A673 (cell line): ENCODE measurements at regions not wholly inside any gene's neighbourhood (a gene's known extent, or its start where the extent isn't known, plus 50 kb on each side); places are given as distances from the start of the nearest gene placed in this dataset.
"Not testable (repeated sequence)": the region's sequence is repeated elsewhere in the genome, so short reads cannot be mapped to it uniquely, and the experiment has no call there.

Experiments
- BruUV-seq: library from RNA; stranded (reverse); fragments of 400-500 nt; replicated peaks from 2 replicates; lab custom pipeline; 2021; lab: Mats Ljungman, UMichigan
- CTCF ChIA-PET: fragments of 300-600 bp; sonication (Branson Sonifier 250); formaldehyde crosslinking; loops from one replicate; lab custom pipeline; 2022; ENCODE audit warnings: antibody characterized with exemption; lab: Charles Lee
- POLR2A ChIA-PET: fragments of 300-600 bp; sonication (Branson Sonifier 250); formaldehyde crosslinking; loops from one replicate; lab custom pipeline; 2022; ENCODE audit warnings: antibody characterized with exemption; ENCODE audit not compliant: low non-redundant PET; lab: Charles Lee
- DNase-seq: peaks from one replicate; pipeline ENCODE4 v3.0.0-alpha.2; 2015; ENCODE audit warnings: low spot score
- H3K27ac ChIP-seq: fragments of 200-600 bp; sonication (generic); 2 replicates; pipeline ENCODE4 v1.5.1; 2016; ENCODE audit warnings: mixed run types, low read depth, mild to moderate bottlenecking, mixed read lengths, antibody characterized with exemption, low read length; ENCODE audit not compliant: poor library complexity, severe bottlenecking
- H3K27me3 ChIP-seq: fragments of 200-600 bp; sonication (generic); replicated peaks from 2 replicates; pipeline ENCODE4 v1.6.1; 2017; ENCODE audit warnings: mixed run types, low read depth, mild to moderate bottlenecking, mixed read lengths, antibody characterized with exemption, low read length; ENCODE audit not compliant: insufficient read depth, poor library complexity
- H3K36me3 ChIP-seq: fragments of 200-600 bp; sonication (generic); 2 replicates; pipeline ENCODE4 v1.6.1; 2016; ENCODE audit warnings: mixed run types, mild to moderate bottlenecking, mixed read lengths, antibody characterized with exemption, low read length; ENCODE audit not compliant: insufficient read depth, poor library complexity, severe bottlenecking
- H3K4me1 ChIP-seq: fragments of 200-600 bp; sonication (generic); 2 replicates; pipeline ENCODE4 v1.6.1; 2017; ENCODE audit warnings: mixed run types, mild to moderate bottlenecking, mixed read lengths, antibody characterized with exemption, low read length; ENCODE audit not compliant: insufficient read depth, poor library complexity, severe bottlenecking
- H3K4me3 ChIP-seq: fragments of 200-600 bp; sonication (generic); 2 replicates; pipeline ENCODE4 v1.5.1; 2016; ENCODE audit warnings: low read depth, mixed run types, mild to moderate bottlenecking, mixed read lengths, low read length; ENCODE audit not compliant: poor library complexity, severe bottlenecking
- H3K9me3 ChIP-seq: fragments of 200-600 bp; sonication (generic); 2 replicates; pipeline ENCODE4 v1.6.1; 2016; ENCODE audit warnings: mixed run types, low read depth, mild to moderate bottlenecking, mixed read lengths, antibody characterized with exemption, low read length; ENCODE audit not compliant: poor library complexity, severe bottlenecking
- EZH2 ChIP-seq: fragments of 200-600 bp; sonication (generic); IDR thresholded peaks from 2 replicates; pipeline ENCODE4 v1.6.1; 2017; ENCODE audit warnings: borderline replicate concordance, low read depth, mild to moderate bottlenecking, mixed read lengths, antibody characterized with exemption, low read length; ENCODE audit not compliant: poor library complexity, severe bottlenecking
- intact Hi-C: fragments of 100-400 bp; cut with micrococcal nuclease; formaldehyde crosslinking; loops from one replicate; pipeline ENCODE4 v1.10.0; 2022; ENCODE audit not compliant: unreplicated experiment
- TF ChIP-seq, protein P1 (sequence below): fragments of 300-800, 200-600 bp; sonication (generic); conservative IDR thresholded peaks from 2 replicates; pipeline ENCODE4 v1.5.1; 2017; ENCODE audit warnings: low read depth, mild to moderate bottlenecking, antibody characterized with exemption, low read length, moderate library complexity, mixed read lengths

DNA sequence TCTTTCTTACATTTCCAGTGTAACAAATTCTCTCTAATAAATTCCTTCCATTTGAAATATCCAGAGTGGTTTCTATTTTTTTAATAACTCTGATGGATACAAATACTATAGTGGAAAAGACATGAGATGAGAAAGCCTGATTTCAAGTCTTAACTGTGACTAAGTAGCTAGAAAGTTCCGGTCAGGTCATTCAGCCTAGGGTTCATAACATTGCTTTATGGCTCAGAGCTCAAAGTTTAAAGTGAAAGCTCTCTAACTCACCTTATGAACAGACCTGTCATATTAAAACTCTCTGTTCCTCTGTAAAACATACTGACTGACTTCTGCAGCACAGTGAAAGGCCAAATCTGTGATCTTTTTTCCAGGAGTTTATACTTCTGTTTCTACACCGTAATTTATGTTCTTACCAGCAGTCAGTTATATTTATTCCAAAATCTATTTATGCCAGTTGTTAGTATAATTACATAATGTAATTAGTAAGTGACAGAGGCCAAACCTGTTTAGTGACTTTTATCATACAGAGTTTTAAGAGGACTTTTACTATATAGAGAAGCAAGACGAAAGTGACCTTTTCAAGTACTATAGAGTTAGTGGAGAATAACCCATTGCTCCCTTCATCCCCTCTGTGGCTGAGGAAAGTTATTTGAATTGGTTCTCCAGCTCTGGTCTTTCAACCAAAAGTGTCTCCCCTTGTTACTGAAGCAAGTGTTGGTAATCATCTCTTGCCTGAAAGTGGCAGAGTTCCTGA is 118.8 kb upstream of the PDE1A start:
- BruUV-seq = no TSS peak
- no peaks in the 10 kb centered on the region for H3K9me3 ChIP-seq
- no peak overlapping the region for H3K27ac ChIP-seq
- no peak overlapping the region for H3K4me3 ChIP-seq
- TF ChIP-seq EZH2 = no peak
- TF ChIP-seq, protein P1, sequence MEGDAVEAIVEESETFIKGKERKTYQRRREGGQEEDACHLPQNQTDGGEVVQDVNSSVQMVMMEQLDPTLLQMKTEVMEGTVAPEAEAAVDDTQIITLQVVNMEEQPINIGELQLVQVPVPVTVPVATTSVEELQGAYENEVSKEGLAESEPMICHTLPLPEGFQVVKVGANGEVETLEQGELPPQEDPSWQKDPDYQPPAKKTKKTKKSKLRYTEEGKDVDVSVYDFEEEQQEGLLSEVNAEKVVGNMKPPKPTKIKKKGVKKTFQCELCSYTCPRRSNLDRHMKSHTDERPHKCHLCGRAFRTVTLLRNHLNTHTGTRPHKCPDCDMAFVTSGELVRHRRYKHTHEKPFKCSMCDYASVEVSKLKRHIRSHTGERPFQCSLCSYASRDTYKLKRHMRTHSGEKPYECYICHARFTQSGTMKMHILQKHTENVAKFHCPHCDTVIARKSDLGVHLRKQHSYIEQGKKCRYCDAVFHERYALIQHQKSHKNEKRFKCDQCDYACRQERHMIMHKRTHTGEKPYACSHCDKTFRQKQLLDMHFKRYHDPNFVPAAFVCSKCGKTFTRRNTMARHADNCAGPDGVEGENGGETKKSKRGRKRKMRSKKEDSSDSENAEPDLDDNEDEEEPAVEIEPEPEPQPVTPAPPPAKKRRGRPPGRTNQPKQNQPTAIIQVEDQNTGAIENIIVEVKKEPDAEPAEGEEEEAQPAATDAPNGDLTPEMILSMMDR = no peak
- DNase-seq = no peak
- POLR2A ChIA-PET = no interaction called here
- CTCF ChIA-PET = no interaction called here
- H3K4me1 ChIP-seq = no peaks in the 10 kb centered on the region
- intact Hi-C loops = no loop called here
- no peaks in the 10 kb centered on the region for H3K36me3 ChIP-seq
- H3K27me3 ChIP-seq = no peaks in the 10 kb centered on the region

DNA sequence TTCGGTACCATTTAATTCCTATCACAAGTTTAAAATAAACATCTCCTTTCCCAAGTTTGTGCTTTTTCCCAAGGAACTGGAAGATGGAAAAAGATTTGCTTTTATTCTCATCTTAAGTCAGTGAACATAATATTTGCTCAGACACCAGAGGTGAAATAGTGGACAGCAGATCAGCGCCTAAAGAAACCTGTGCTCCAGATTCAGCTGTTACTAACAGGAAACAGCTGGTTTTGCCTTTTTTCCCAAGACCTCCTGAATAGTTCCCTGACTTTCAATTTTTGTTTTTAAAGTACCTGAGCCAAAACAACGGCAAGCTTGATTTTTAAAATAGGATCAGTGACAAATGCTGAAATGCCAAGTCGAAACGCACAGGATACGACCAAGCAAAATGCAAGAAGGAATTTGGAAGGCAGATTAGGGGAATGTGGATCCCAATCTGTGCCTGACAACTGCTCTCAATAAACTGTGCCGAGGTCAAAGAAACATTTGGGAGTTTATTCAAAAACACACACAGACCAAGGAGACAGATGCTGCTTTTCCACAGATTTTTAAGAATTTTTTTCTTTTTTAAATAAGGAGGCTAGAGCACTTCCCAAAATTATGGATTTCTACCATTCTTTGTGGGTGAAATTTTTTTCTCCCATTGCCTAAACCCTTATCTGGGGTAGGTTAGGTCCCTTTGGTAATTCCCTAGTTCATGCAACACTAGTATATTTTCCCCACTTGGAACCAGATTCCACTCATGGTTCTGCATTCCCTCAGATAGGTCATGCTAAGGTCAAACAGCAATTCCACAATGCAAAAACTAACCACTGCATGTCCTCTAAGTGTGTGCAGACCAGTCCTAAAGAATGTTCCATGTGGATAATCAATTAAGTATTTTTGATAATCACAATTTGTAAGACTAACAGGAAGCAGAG is 121.5 kb upstream of the PDE1A start:
- H3K9me3 ChIP-seq = no peaks in the 10 kb centered on the region
- CTCF ChIA-PET = no interaction called here
- BruUV-seq = no TSS peak
- TF ChIP-seq, protein P1 = no peak
- no peak for TF ChIP-seq EZH2
- H3K4me3 ChIP-seq = no peak overlapping the region
- POLR2A ChIA-PET = no interaction called here
- no peaks in the 10 kb centered on the region for H3K4me1 ChIP-seq
- intact Hi-C loops = no loop called here
- H3K27ac ChIP-seq = no peak overlapping the region
- no peak for DNase-seq
- H3K36me3 ChIP-seq = no peaks in the 10 kb centered on the region
- no peaks in the 10 kb centered on the region for H3K27me3 ChIP-seq

DNA sequence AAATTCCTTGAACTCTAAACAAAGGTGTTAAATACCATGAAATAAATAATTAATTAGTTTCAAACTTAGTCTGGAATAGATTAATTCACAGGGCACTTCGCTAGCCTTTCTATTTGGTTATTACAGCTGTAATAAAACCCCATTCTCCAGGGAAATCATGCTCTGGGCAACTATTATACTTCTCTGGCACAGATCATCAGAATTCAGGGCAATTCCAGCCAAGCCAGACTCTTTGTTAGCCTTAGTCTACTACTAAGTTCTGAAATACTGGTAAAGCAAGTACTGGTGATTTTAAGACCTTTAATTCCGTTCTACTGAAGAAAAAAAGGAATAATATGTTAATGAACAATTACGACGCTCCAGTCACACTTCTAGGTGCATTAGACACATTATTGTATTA is 123.4 kb upstream of the PDE1A start:
- no peak for TF ChIP-seq EZH2
- TF ChIP-seq, protein P1 = no peak
- no peak for DNase-seq
- intact Hi-C loops = no loop called here
- Histone ChIP-seq H3K9me3 (no peaks in the 10 kb centered on the region), H3K36me3 (no peaks in the 10 kb centered on the region), H3K4me1 (no peaks in the 10 kb centered on the region), H3K4me3 (no peak overlapping the region), H3K27me3 (no peaks in the 10 kb centered on the region), H3K27ac (no peak overlapping the region)
- BruUV-seq = no TSS peak
- ChIA-PET CTCF (no interaction called here), POLR2A (no interaction called here)

DNA sequence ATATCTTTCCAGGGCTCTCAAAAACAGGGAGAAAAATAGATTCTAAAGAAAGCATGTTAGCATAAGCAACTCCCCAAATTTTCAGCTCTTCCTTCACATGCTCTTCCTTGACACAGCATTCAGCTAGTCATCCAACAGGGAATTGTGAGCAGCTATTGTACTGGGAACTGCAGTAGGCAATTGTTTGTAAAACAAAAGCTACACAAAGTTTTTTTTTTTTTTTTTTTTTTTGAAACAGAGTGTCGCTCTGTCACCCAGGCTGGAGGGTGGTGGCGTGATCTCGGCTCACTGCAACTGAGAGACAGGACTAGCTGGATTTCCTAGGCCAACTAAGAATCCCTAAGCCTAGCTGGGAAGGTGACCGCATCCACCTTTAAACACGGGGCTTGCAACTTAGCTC is 125.4 kb upstream of the PDE1A start:
- BruUV-seq, H3K4me3 ChIP-seq, H3K4me1 ChIP-seq, H3K27me3 ChIP-seq, H3K27ac ChIP-seq, intact Hi-C loops, H3K36me3 ChIP-seq, DNase-seq, CTCF ChIA-PET, POLR2A ChIA-PET, H3K9me3 ChIP-seq: not testable (repeated sequence)

DNA sequence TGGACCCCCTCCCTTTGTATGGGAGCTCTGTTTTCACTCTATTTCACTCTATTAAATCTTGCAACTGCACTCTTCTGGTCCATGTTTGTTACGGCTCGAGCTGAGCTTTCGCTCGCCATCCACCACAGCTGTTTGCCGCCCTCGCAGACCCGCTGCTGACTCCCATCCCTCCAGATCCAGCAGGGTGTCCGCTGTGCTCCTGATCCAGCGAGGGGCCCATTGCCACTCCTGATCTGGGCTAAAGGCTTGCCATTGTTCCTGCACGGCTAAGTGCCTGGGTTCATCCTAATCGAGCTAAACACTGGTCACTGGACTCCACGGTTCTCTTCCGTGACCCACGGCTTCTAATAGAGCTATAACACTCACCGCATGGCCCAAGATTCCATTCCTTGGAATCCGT is 125.9 kb upstream of the PDE1A start:
- BruUV-seq, intact Hi-C loops, H3K27ac ChIP-seq, H3K9me3 ChIP-seq, DNase-seq, H3K4me1 ChIP-seq, H3K4me3 ChIP-seq, CTCF ChIA-PET, H3K36me3 ChIP-seq, H3K27me3 ChIP-seq, POLR2A ChIA-PET: not testable (repeated sequence)
